ENCODE measurements at regions not wholly inside any gene's neighbourhood (a gene's known extent, or its start where the extent isn't known, plus 50 kb on each side); places are given as distances from the start of the nearest gene placed in this dataset.

GRCh38 chr4:17013382-17014006 is 115.0 kb upstream of the LDB2 start:
- Histone ChIP-seq H3K9me3 (ENCODE audit: insufficient read depth, low read depth, low read length) (no peaks in the 10 kb centered on the region), H3K4me2 (ENCODE audit: low read depth, low read length, poor library complexity, severe bottlenecking) (no peak overlapping the region), H3F3A (ENCODE audit: low read depth) (no peaks in the 10 kb centered on the region), H2AFZ (ENCODE audit: low read length) (no peak overlapping the region), H3K9ac (ENCODE audit: low read depth, low read length, poor library complexity, severe bottlenecking) (no peak overlapping the region), H3K79me2 (ENCODE audit: insufficient read depth, low read length) (no peaks in the 10 kb centered on the region), H3K36me3 (ENCODE audit: insufficient read depth, low read length) (no peaks in the 10 kb centered on the region), H3K27me3 (ENCODE audit: insufficient read depth, low read length, poor library complexity, severe bottlenecking) (no peaks in the 10 kb centered on the region), H3K4me1 (ENCODE audit: insufficient read depth, low read length, poor library complexity, severe bottlenecking) (no peaks in the 10 kb centered on the region), H3K9me2 (replicated peaks; ENCODE audit: low read depth, low read length) (no peaks in the 10 kb centered on the region), H4K20me1 (ENCODE audit: insufficient read depth, low read length, poor library complexity, severe bottlenecking) (no peaks in the 10 kb centered on the region), H3K4me3 (ENCODE audit: low read length, poor library complexity, severe bottlenecking) (no peak overlapping the region)
- TF ChIP-seq EZH2phosphoT487 (IDR thresholded peaks at IDR 0.05; ENCODE audit: borderline replicate concordance) (no peak), CTCF (conservative IDR thresholded peaks at IDR 0.05; ENCODE audit: low read length) (no peak)

GRCh38 chr4:17012451-17012850 is 114.0 kb upstream of the LDB2 start:
- no peaks in the 10 kb centered on the region for H4K20me1 ChIP-seq (ENCODE audit: insufficient read depth, low read length, poor library complexity, severe bottlenecking)
- H3K9ac ChIP-seq (ENCODE audit: low read depth, low read length, poor library complexity, severe bottlenecking) = no peak overlapping the region
- no peaks in the 10 kb centered on the region for H3K9me2 ChIP-seq (replicated peaks; ENCODE audit: low read depth, low read length)
- no peaks in the 10 kb centered on the region for H3K27me3 ChIP-seq (ENCODE audit: insufficient read depth, low read length, poor library complexity, severe bottlenecking)
- no peaks in the 10 kb centered on the region for H3K36me3 ChIP-seq (ENCODE audit: insufficient read depth, low read length)
- no peaks in the 10 kb centered on the region for H3K9me3 ChIP-seq (ENCODE audit: insufficient read depth, low read depth, low read length)
- H2AFZ ChIP-seq (ENCODE audit: low read length) = no peak overlapping the region
- no peaks in the 10 kb centered on the region for H3K4me1 ChIP-seq (ENCODE audit: insufficient read depth, low read length, poor library complexity, severe bottlenecking)
- H3K4me2 ChIP-seq (ENCODE audit: low read depth, low read length, poor library complexity, severe bottlenecking) = no peak overlapping the region
- H3K79me2 ChIP-seq (ENCODE audit: insufficient read depth, low read length) = no peaks in the 10 kb centered on the region
- TF ChIP-seq EZH2phosphoT487 (IDR thresholded peaks at IDR 0.05; ENCODE audit: borderline replicate concordance) = no peak
- TF ChIP-seq CTCF (conservative IDR thresholded peaks at IDR 0.05; ENCODE audit: low read length) = no peak
- no peak overlapping the region for H3K4me3 ChIP-seq (ENCODE audit: low read length, poor library complexity, severe bottlenecking)
- H3F3A ChIP-seq (ENCODE audit: low read depth) = no peaks in the 10 kb centered on the region

GRCh38 chr4:17010426-17011087 is 112.1 kb upstream of the LDB2 start:
- no peaks in the 10 kb centered on the region for H3K79me2 ChIP-seq (ENCODE audit: insufficient read depth, low read length)
- H3K9me3 ChIP-seq (ENCODE audit: insufficient read depth, low read depth, low read length) = no peaks in the 10 kb centered on the region
- TF ChIP-seq EZH2phosphoT487 (IDR thresholded peaks at IDR 0.05; ENCODE audit: borderline replicate concordance) = no peak
- TF ChIP-seq CTCF (conservative IDR thresholded peaks at IDR 0.05; ENCODE audit: low read length) = no peak
- no peaks in the 10 kb centered on the region for H3K4me1 ChIP-seq (ENCODE audit: insufficient read depth, low read length, poor library complexity, severe bottlenecking)
- H3K9ac ChIP-seq (ENCODE audit: low read depth, low read length, poor library complexity, severe bottlenecking) = no peak overlapping the region
- H3K27me3 ChIP-seq (ENCODE audit: insufficient read depth, low read length, poor library complexity, severe bottlenecking) = no peaks in the 10 kb centered on the region
- H3F3A ChIP-seq (ENCODE audit: low read depth) = no peaks in the 10 kb centered on the region
- no peaks in the 10 kb centered on the region for H3K36me3 ChIP-seq (ENCODE audit: insufficient read depth, low read length)
- H2AFZ ChIP-seq (ENCODE audit: low read length) = no peak overlapping the region
- no peaks in the 10 kb centered on the region for H4K20me1 ChIP-seq (ENCODE audit: insufficient read depth, low read length, poor library complexity, severe bottlenecking)
- H3K9me2 ChIP-seq (replicated peaks; ENCODE audit: low read depth, low read length) = no peaks in the 10 kb centered on the region
- H3K4me2 ChIP-seq (ENCODE audit: low read depth, low read length, poor library complexity, severe bottlenecking) = no peak overlapping the region
- no peak overlapping the region for H3K4me3 ChIP-seq (ENCODE audit: low read length, poor library complexity, severe bottlenecking)

All from Loucy (cell line).